ENCODE measurements at regions not wholly inside any gene's neighbourhood (a gene's known extent, or its start where the extent isn't known, plus 50 kb on each side); places are given as distances from the start of the nearest gene placed in this dataset.

- TF ChIP-seq, protein P1, sequence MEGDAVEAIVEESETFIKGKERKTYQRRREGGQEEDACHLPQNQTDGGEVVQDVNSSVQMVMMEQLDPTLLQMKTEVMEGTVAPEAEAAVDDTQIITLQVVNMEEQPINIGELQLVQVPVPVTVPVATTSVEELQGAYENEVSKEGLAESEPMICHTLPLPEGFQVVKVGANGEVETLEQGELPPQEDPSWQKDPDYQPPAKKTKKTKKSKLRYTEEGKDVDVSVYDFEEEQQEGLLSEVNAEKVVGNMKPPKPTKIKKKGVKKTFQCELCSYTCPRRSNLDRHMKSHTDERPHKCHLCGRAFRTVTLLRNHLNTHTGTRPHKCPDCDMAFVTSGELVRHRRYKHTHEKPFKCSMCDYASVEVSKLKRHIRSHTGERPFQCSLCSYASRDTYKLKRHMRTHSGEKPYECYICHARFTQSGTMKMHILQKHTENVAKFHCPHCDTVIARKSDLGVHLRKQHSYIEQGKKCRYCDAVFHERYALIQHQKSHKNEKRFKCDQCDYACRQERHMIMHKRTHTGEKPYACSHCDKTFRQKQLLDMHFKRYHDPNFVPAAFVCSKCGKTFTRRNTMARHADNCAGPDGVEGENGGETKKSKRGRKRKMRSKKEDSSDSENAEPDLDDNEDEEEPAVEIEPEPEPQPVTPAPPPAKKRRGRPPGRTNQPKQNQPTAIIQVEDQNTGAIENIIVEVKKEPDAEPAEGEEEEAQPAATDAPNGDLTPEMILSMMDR (conservative IDR thresholded peaks at IDR 0.05; ENCODE audit: low read length) = no peak
- no peak for TF ChIP-seq EZH2phosphoT487 (IDR thresholded peaks at IDR 0.05; ENCODE audit: borderline replicate concordance, low read depth, low read length)
These were observed 282.5 kb downstream of the TMA16 start for GRCh38 chr4:163776957-163777356.

Data from OCI-LY7 (cell line).